Vagina (tissue), 2 donors: ENCODE measurements at regions not wholly inside any gene's neighbourhood (a gene's known extent, or its start where the extent isn't known, plus 50 kb on each side); places are given as distances from the start of the nearest gene placed in this dataset.
"Not testable (repeated sequence)": the region's sequence is repeated elsewhere in the genome, so short reads cannot be mapped to it uniquely, and the experiment has no call there.

Source experiments
- CTCF ChIP-seq, 3 experiments: fragments of 450-650 bp in 2 of 3; fragments of 200-600 bp in 1 of 3; sonication (generic) in 1 of 3; IDR thresholded peaks; one replicate each; pipeline ENCODE4 v1.5.1; 2017 to 2019; ENCODE audit warnings: antibody characterized with exemption in 3 of 3, mild to moderate bottlenecking in 2 of 3, moderate library complexity in 2 of 3
- POLR2A ChIP-seq, 2 donors: fragments of 450-650 bp; IDR thresholded peaks; one replicate each; pipeline ENCODE4 v1.6.1; 2017; ENCODE audit warnings: antibody characterized with exemption in 2 of 2, mild to moderate bottlenecking in 2 of 2, moderate library complexity in 2 of 2

GRCh38 chr20:25902321-25902720 is 205.7 kb upstream of the ZNF337 start:
- not testable (repeated sequence) for TF ChIP-seq CTCF, POLR2A (IDR thresholded peaks at IDR 0.05)
